ENCODE measurements at regions not wholly inside any gene's neighbourhood (a gene's known extent, or its start where the extent isn't known, plus 50 kb on each side); places are given as distances from the start of the nearest gene placed in this dataset.
"Not testable (repeated sequence)": the region's sequence is repeated elsewhere in the genome, so short reads cannot be mapped to it uniquely, and the experiment has no call there.

DNA sequence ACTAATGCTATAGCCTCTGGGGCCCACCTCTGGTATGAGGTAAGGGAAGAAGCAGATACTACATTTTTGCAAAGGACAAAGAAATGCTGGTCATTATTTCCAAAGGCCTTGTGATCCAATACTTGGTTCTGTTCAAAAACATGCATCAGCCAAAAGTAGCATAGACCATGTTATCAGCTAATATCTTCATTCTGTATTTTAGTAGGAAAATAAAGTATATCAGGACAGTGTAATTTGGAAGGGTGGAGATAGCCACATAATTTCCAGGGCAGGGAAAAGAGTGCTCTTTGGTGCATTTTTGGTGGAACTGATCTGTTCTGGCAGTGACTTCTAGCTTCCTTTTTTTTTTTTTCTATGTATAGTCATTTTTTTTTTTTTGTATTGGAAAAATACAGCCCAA, 258.0 kb upstream of the SOX4 start:
- no peak for DNase-seq

DNA sequence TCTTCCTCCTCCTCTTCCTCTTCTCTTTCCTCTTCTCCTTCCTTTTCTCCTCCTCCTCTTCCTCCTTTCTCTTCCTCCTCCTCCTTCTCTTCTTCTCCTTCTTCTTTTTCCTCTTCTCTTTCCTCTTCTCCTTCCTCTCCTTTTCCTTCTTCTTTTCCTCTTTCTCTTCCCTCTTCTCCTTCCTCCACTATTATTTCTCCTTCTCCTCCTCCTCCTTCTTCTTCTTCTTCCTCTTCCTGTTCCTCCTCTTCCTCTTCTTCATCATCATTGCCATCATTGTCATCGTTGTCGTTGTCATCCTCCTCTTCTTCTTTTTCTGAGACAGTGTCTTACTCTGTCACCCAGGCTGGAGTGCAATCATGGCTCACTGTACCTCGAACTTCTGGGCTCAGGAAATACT, 256.3 kb upstream of the SOX4 start:
- no peak for DNase-seq

- no peak for DNase-seq
Measured at GRCh38 chr6:21340573-21340972, 253.0 kb upstream of the SOX4 start.

DNA sequence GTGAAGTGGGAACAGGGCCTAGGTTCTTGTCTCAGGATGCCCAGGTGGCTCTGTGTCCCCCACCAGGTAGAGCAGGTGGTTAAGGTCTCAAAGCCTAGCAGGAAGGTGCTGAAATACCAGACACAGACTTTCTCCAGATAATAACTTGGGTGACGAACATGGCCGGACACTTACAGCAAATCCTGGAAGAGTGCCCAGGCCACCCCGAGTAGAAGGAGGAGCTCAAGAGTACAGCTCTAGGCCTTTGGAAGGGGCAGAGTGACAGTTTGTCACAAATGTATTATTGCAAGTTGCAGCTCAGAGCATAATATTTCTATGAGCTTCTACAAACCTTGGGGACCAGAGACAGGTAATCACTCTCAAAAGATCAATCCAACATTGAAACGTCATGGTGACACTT, 251.6 kb upstream of the SOX4 start:
- DNase-seq = no peak

DNA sequence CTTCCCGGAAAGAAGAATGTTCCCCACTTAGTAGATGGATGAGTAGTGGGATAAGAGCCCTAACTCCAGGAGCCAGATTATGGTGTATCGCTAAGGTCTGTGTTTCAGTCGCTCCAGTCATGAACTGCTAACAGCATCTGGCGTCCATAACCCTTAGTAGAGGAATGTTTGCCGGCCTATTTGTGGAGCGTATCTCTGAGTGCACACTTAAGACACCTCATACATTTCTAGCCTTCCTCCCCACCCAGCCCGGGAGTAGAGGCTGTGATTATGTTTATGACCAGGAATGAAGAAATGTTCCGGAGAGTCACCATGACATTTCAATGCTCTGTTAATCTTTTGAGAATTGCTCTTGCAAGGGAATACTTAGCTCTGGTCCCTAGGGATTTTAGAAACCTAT, 251.1 kb upstream of the SOX4 start:
- DNase-seq = no peak

- not testable (repeated sequence) for DNase-seq
Measured at GRCh38 chr6:21345704-21346103, 247.8 kb upstream of the SOX4 start.

DNA sequence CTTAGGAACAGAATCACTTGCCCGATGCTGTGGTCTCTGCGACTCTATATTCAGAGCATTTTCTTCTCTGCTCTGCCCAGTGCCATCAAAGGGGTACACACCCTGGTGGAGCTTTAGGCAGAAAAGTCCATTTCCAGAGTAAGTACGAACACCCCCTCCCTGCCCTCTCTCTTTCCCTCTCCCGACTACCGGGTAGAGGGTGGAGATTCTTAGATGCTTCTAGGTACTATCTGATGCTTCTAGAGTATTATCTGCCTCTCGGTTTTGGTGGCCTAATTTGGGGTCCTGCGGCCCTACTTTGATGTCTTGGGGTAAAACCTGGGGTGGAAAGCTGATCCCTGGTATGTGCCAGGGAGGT, 245.4 kb upstream of the SOX4 start:
- no peak for DNase-seq

DNA sequence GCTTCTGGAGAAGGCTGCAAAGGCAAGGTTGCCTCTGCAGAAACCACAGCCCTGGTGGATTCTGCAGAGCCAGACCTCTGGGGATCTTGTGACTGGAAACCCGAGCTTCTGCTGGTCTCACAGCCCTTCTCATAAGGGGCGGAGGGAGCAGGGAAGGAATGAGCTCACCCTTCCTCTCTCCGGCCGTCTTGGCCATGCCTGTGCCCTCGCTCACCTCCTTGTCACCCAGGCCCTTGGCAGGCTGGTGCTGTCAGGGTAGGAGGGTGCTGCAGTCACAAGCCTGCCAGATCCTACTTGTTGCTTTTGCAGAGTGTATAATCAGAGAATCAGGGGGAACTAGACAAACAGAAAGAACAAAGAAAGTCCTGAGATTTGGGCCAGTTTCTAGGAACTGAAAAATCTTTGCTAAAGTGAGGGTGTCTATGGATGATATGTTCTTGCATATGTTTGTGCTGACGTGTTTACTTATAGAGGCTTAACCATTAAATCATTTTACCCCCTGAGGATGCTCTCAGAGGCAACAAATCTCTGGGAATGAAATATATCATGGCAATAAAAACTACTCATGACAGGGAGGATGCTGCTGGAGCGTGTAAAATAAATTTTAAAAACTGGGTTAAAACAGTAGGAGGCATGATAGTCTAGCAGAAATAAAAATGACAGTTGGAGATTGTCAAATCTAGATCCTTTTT, 244.9 kb upstream of the SOX4 start:
- DNase-seq = peak in 1 of 3 donors; percentile 4

- no peak for DNase-seq
Measured at GRCh38 chr6:21349834-21350233, 243.7 kb upstream of the SOX4 start.

- no peak for DNase-seq
Measured at GRCh38 chr6:21350926-21351325, 242.6 kb upstream of the SOX4 start.

- DNase-seq = no peak
Measured at GRCh38 chr6:21352131-21352530, 241.4 kb upstream of the SOX4 start.

DNA sequence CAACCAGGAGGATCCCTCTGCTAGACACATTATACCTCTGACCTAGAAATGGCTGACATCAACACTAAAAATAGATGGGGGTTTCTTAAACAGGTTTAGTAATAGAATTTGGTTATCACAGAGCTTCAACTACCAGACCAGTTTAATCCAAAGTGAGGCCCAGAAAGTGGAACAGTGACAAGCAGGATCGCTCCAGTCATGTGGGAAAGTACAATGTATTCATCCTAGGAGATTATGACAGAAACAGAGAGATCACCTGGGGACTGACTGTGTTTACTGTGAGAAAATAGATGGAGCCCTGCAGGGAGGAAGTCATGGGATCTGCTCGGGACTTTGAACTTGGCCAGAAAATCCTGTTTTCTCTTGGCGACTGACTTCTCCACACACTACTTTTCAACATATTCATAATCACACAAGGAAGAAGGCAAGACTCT, 238.7 kb upstream of the SOX4 start:
- no peak for DNase-seq

DNA sequence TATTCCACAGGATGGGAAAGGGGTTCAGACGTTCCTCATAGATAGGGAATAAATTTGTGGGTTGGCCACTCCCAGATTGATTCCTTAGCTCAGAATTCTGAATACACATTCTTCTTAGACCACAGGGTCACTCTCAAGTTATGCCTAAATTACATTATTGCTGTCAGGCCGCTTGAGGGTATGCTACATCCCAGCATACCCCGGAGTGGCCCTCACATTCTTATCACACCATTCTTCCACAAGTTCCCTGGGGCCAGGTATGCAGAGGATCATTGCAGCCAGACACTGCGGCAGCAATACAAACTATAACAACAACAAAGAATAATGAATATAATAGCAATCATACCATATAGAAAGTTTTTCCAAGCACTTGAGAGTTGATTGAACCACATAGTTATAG, 237.9 kb upstream of the SOX4 start:
- no peak for DNase-seq

GRCh38 chr6:21357262-21357661, 236.3 kb upstream of the SOX4 start:
- DNase-seq = no peak

DNA sequence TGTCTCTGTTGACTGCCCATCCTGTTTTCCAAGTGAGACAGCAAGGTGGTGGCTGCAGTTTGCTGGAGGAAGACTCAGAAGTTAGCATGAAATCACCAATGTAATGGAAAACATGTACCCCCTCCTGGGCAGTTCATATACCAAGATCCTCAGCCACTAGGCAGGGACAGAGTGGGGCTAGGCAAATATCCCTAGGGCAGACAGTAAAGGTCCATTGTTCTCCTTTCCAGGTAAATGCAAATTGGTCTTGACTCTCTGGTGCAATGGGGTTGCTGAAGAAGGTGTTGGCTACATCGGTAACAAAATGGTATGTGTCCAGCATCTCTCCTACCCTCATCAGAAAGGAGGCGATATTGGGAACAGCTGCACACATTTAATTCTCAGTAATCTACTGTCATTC, 233.6 kb upstream of the SOX4 start:
- DNase-seq = no peak

DNA sequence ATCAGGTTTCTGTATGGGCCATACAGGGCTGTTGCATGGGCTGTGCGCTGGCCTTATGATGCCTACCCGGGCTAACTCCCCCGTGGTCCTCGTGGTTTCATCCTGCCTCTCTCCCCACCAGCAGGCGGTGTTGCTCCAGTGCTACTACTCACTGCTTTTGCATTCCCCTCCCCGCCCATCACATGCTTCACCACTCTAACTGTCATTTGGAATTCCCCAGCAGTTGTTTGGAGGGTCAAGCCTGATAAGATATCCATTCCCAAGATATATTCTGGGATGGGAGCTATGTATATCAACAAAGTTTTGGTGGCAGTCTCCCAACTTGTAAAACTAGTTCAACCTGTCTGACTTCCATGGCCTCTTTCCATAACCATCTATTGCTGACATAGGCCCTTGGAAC, 233.2 kb upstream of the SOX4 start:
- DNase-seq = peak in 1 of 3 donors; percentile 16

- no peak for DNase-seq
Measured at GRCh38 chr6:21367148-21367547, 226.4 kb upstream of the SOX4 start.

DNA sequence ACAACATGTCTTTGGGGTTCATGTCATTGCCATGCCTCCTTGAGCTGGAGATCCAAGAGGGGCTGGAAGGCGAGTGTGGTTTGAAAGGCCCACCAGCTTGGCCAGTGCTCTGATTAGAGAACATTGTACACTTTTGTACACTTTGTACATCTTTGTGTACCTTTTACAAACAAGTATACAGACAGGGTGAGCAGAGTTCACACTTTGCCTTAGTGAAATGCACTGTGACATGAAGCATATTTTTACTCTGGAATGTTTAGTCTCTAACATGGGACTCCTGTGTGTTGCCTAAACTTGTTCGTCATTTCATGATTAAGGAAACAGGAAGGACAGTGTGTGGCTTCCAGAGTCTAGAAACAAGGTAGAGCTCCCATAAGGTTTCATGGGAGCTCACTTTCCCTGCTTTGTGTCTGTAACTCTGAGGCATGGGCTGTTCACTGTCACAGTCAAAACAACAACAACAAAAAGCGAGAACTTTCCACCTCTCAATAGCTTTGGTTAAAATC, 225.8 kb upstream of the SOX4 start:
- DNase-seq = no peak

DNA sequence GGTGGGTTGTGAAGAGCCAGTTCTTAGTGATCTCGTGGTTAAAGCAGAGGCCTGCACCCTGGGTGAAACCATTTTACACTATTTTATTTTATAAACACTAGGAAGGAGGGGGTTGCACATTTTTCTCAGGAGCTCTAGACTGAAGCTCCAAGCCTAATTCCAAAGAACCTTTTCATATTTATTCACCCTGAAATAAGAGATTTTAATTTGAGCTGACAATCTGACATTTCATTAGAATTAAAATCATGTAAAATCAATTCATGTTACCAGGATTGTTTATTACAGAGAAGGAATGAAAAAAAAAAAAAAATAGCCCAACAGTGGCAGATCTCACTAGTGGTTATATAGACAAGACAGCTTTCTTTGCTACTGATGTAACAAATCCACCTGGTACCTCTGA, 222.5 kb upstream of the SOX4 start:
- no peak for DNase-seq

DNA sequence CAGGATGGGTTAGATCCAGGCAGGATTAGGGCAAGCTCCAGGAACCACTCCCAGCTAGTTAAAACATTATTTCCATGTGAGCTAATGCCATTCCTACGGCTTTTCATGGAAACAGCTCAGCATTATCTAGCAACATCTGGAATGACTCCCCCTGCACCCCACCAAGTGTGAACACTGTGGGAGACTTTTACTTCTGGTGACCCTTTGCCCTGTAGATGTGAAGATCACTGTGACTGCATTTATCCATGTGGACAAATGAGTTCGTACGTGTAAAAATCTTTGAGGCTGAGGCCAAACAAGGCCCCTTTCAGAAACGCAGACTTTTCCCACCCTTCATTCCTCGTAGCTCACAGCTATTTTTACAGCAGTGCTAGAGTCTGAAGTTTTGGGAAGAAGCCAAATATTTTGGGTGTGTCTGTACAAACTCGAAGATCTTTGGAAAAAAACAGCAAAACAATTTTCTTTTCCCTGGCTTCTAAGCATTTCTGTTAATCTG, 221.8 kb upstream of the SOX4 start:
- no peak for DNase-seq

GRCh38 chr6:21375151-21376116, 218.1 kb upstream of the SOX4 start:
- DNase-seq = no peak

DNA sequence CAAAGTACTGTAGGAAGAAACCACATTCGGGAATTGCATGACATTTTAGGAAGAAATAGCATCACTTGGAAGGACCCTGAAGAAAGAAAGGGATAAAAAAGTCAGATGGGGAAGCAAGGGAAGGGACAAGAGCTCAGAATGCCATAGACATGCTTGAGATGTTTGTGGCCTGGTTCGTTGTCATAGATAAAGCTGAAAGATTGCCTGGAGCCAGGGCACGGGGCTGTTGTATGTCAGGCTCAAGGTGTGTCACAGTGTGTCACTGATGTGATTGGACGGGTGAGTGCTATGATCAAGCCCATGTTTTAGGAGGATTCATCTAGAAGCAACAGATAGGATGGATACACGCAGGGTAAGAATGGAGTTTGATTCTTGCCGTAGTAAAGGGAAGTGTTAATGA, 216.2 kb upstream of the SOX4 start:
- no peak for DNase-seq

DNA sequence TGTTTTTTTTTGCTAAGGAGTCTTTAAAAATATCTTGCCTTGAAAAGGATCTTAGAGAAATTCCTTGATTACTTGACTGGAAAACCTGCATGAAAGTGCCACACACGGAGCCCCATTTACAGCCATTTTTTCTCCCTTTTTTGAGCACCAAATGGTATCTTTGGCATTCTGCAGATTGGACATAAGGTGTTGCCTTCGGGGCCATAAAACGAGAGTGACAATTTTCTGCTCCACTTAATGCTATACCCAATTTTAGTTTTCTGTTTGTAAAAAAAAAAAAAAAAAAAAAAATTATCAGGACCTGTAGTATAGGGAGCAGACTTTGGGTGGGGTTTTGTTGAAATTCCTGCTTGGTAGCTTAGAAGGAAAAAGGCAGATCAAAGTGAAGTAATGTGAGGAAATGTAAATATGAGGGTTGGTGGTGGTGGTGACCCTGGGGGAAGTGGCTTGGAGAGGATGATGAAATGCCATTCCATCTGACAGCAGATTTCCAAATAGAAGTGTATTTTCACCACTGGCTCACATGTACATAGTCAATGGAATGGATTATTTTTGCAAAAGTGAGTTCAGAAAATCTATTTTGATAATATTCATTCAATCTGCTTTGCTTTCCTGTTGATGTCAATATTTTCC, 212.1 kb upstream of the SOX4 start:
- DNase-seq = peak in 2 of 3 donors; percentile 11 to 18

Measured in suppressor macrophage treated with lipopolysaccharide for 1 hour (primary cell).